HEK293 (cell line): ENCODE measurements at regions not wholly inside any gene's neighbourhood (a gene's known extent, or its start where the extent isn't known, plus 50 kb on each side); places are given as distances from the start of the nearest gene placed in this dataset.

ENCODE experiments used
- CTCF ChIP-seq: fragments of 450-650 bp; formaldehyde crosslinking; IDR thresholded peaks from 2 replicates; pipeline ENCODE4 v1.5.1; 2016; ENCODE audit warnings: missing biosample characterization, missing genetic modification characterization
- GFI1B ChIP-seq: fragments of 450-650 bp; formaldehyde crosslinking; IDR thresholded peaks from 2 replicates; pipeline ENCODE4 v1.5.1; 2016; ENCODE audit warnings: missing biosample characterization, missing genetic modification characterization
- TCF7L2 ChIP-seq: IDR thresholded peaks from 2 replicates; pipeline ENCODE4 v1.6.1; 2011; ENCODE audit warnings: low read depth, mild to moderate bottlenecking, inconsistent platforms, low read length, moderate library complexity, borderline replicate concordance
- ZBTB1 ChIP-seq: fragments of 450-650 bp; formaldehyde crosslinking; IDR thresholded peaks from 2 replicates; pipeline ENCODE4 v1.5.1; 2016; ENCODE audit warnings: missing biosample characterization, missing genetic modification characterization
- ZBTB17 ChIP-seq: fragments of 450-650 bp; formaldehyde crosslinking; IDR thresholded peaks from 2 replicates; pipeline ENCODE4 v1.5.1; 2016; ENCODE audit warnings: missing biosample characterization, missing genetic modification characterization
- ZBTB21 ChIP-seq: fragments of 450-650 bp; formaldehyde crosslinking; IDR thresholded peaks from 2 replicates; pipeline ENCODE4 v1.5.1; 2017; ENCODE audit warnings: missing biosample characterization, missing genetic modification characterization
- ZNF513 ChIP-seq: fragments of 450-650 bp; IDR thresholded peaks from 2 replicates; pipeline ENCODE4 v1.5.1; 2018; ENCODE audit warnings: missing biosample characterization, missing genetic modification characterization
- ZNF549 ChIP-seq: fragments of 450-650 bp; IDR thresholded peaks from 2 replicates; pipeline ENCODE4 v1.5.1; 2018; ENCODE audit warnings: missing biosample characterization, missing genetic modification characterization, mild to moderate bottlenecking, inconsistent platforms, moderate library complexity
- ZNF621 ChIP-seq: fragments of 450-650 bp; formaldehyde crosslinking; IDR thresholded peaks from 2 replicates; pipeline ENCODE4 v1.5.1; 2017; ENCODE audit warnings: missing biosample characterization, missing genetic modification characterization
- ZNF747 ChIP-seq: fragments of 450-650 bp; formaldehyde crosslinking; IDR thresholded peaks from 2 replicates; pipeline ENCODE4 v1.5.1; 2016; ENCODE audit warnings: missing biosample characterization, missing genetic modification characterization
- TF ChIP-seq, protein P1 (sequence below): fragments of 450-650 bp; formaldehyde crosslinking; IDR thresholded peaks from 2 replicates; pipeline ENCODE4 v1.5.1; 2016; ENCODE audit warnings: missing biosample characterization, missing genetic modification characterization
- TF ChIP-seq, protein P2 (sequence below): fragments of 450-650 bp; formaldehyde crosslinking; IDR thresholded peaks from 2 replicates; pipeline ENCODE4 v1.5.1; 2017; ENCODE audit warnings: missing biosample characterization, missing genetic modification characterization

DNA sequence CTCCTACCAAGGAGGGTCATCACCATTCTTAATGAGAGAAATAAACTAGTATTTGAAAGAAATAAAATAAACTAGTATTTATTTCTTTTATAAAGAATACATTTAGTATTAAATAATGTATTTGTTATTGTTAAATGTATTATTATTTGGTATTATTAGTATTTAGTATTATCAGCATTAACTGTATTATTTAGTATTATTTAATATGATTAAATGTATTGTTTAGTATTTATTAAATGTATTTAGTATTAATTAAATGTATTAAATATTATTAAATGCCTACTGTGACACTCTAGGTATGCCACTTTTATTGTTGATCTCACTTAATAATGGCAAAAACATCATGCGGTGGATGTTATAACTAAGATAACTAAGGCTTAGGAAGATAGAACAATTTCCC lies 353.6 kb upstream of the MAP2 start:
- TF ChIP-seq, protein P1, sequence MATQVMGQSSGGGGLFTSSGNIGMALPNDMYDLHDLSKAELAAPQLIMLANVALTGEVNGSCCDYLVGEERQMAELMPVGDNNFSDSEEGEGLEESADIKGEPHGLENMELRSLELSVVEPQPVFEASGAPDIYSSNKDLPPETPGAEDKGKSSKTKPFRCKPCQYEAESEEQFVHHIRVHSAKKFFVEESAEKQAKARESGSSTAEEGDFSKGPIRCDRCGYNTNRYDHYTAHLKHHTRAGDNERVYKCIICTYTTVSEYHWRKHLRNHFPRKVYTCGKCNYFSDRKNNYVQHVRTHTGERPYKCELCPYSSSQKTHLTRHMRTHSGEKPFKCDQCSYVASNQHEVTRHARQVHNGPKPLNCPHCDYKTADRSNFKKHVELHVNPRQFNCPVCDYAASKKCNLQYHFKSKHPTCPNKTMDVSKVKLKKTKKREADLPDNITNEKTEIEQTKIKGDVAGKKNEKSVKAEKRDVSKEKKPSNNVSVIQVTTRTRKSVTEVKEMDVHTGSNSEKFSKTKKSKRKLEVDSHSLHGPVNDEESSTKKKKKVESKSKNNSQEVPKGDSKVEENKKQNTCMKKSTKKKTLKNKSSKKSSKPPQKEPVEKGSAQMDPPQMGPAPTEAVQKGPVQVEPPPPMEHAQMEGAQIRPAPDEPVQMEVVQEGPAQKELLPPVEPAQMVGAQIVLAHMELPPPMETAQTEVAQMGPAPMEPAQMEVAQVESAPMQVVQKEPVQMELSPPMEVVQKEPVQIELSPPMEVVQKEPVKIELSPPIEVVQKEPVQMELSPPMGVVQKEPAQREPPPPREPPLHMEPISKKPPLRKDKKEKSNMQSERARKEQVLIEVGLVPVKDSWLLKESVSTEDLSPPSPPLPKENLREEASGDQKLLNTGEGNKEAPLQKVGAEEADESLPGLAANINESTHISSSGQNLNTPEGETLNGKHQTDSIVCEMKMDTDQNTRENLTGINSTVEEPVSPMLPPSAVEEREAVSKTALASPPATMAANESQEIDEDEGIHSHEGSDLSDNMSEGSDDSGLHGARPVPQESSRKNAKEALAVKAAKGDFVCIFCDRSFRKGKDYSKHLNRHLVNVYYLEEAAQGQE, result no peak
- no peak for TF ChIP-seq CTCF (tag by site-specific recombination)
- TF ChIP-seq ZBTB17, result no peak
- TF ChIP-seq, protein P2, sequence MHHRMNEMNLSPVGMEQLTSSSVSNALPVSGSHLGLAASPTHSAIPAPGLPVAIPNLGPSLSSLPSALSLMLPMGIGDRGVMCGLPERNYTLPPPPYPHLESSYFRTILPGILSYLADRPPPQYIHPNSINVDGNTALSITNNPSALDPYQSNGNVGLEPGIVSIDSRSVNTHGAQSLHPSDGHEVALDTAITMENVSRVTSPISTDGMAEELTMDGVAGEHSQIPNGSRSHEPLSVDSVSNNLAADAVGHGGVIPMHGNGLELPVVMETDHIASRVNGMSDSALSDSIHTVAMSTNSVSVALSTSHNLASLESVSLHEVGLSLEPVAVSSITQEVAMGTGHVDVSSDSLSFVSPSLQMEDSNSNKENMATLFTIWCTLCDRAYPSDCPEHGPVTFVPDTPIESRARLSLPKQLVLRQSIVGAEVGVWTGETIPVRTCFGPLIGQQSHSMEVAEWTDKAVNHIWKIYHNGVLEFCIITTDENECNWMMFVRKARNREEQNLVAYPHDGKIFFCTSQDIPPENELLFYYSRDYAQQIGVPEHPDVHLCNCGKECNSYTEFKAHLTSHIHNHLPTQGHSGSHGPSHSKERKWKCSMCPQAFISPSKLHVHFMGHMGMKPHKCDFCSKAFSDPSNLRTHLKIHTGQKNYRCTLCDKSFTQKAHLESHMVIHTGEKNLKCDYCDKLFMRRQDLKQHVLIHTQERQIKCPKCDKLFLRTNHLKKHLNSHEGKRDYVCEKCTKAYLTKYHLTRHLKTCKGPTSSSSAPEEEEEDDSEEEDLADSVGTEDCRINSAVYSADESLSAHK, result no peak
- no peak for TF ChIP-seq ZNF513 (tag by site-specific recombination)
- TF ChIP-seq ZNF549 (tag by site-specific recombination), result no peak
- TF ChIP-seq ZBTB21 (tag by site-specific recombination), result no peak
- TF ChIP-seq ZNF621, result no peak
- no peak for TF ChIP-seq GFI1B (tag by site-specific recombination)
- TF ChIP-seq TCF7L2, result no peak
- no peak for TF ChIP-seq ZNF747 (tag by site-specific recombination)
- TF ChIP-seq ZBTB1, result no peak
